Trophoblast cell (in vitro differentiated cells and primary cell): ENCODE measurements at regions not wholly inside any gene's neighbourhood (a gene's known extent, or its start where the extent isn't known, plus 50 kb on each side); places are given as distances from the start of the nearest gene placed in this dataset.

Experiments used
- DNase-seq, 2 donors: peaks; one replicate each; pipeline ENCODE4 v3.0.0-alpha.2; 2016
- H2AFZ ChIP-seq: 2 replicates; pipeline ENCODE4 v1.6.1; 2013; ENCODE audit warnings: low read length, moderate library complexity, mild to moderate bottlenecking; ENCODE audit not compliant: insufficient read depth, poor library complexity
- H2AK5ac ChIP-seq: 2 replicates; pipeline ENCODE4 v1.6.1; 2013; ENCODE audit warnings: mild to moderate bottlenecking, low read length
- H2BK120ac ChIP-seq: 2 replicates; pipeline ENCODE4 v1.6.1; 2013; ENCODE audit warnings: low read length, mild to moderate bottlenecking, moderate library complexity; ENCODE audit not compliant: insufficient read depth, poor library complexity
- H2BK12ac ChIP-seq: 2 replicates; pipeline ENCODE4 v1.6.1; 2013; ENCODE audit warnings: mild to moderate bottlenecking, low read length, moderate library complexity
- H2BK5ac ChIP-seq: 2 replicates; pipeline ENCODE4 v1.6.1; 2013; ENCODE audit warnings: low read length, low read depth, moderate library complexity, mild to moderate bottlenecking; ENCODE audit not compliant: poor library complexity
- H3K14ac ChIP-seq: 2 replicates; pipeline ENCODE4 v1.6.1; 2013; ENCODE audit warnings: mild to moderate bottlenecking, low read length
- H3K18ac ChIP-seq: 2 replicates; pipeline ENCODE4 v1.6.1; 2013; ENCODE audit warnings: mild to moderate bottlenecking, low read length
- H3K23ac ChIP-seq: 2 replicates; pipeline ENCODE4 v1.6.1; 2013; ENCODE audit warnings: low read length
- H3K27ac ChIP-seq: 2 replicates; pipeline ENCODE4 v1.5.1; 2013; ENCODE audit warnings: low read depth, mild to moderate bottlenecking, inconsistent platforms, low read length, moderate library complexity
- H3K27me3 ChIP-seq: 2 replicates; pipeline ENCODE4 v1.6.1; 2013; ENCODE audit warnings: inconsistent platforms, mild to moderate bottlenecking, low read length, moderate library complexity; ENCODE audit not compliant: insufficient read depth
- H3K36me3 ChIP-seq, 2 experiments: 1 replicate in 1 of 2; 2 replicates in 1 of 2; pipeline ENCODE4 v1.6.1; 2013; ENCODE audit warnings: low read length in 2 of 2, mild to moderate bottlenecking in 2 of 2, moderate library complexity in 1 of 2; ENCODE audit not compliant: insufficient read depth in 2 of 2, control insufficient read depth in 1 of 2
- H3K4ac ChIP-seq: 2 replicates; pipeline ENCODE4 v1.6.1; 2013; ENCODE audit warnings: low read depth, mild to moderate bottlenecking, low read length, moderate library complexity
- H3K4me1 ChIP-seq, 2 experiments: 1 replicate in 1 of 2; 2 replicates in 1 of 2; pipeline ENCODE4 v1.6.1; 2013; ENCODE audit warnings: low read length in 2 of 2, mild to moderate bottlenecking in 2 of 2, moderate library complexity in 1 of 2; ENCODE audit not compliant: insufficient read depth in 2 of 2, control insufficient read depth in 1 of 2
- H3K4me2 ChIP-seq: 2 replicates; pipeline ENCODE4 v1.6.1; 2013; ENCODE audit warnings: inconsistent platforms, mild to moderate bottlenecking, low read length, moderate library complexity
- H3K4me3 ChIP-seq: 2 replicates; pipeline ENCODE4 v1.5.1; 2013; ENCODE audit warnings: mild to moderate bottlenecking, low read depth, low read length, inconsistent platforms
- H3K79me1 ChIP-seq: one replicate; pipeline ENCODE4 v1.6.1; 2013; ENCODE audit warnings: low read length
- H3K79me2 ChIP-seq: 2 replicates; pipeline ENCODE4 v1.6.1; 2013; ENCODE audit warnings: low read length, mild to moderate bottlenecking; ENCODE audit not compliant: control insufficient read depth, insufficient read depth, poor library complexity
- H3K9ac ChIP-seq: 2 replicates; pipeline ENCODE4 v1.6.1; 2013; ENCODE audit warnings: mild to moderate bottlenecking, low read length
- H3K9me3 ChIP-seq: 2 replicates; pipeline ENCODE4 v1.6.1; 2013; ENCODE audit warnings: low read depth, mild to moderate bottlenecking, control low read depth, inconsistent platforms, low read length; ENCODE audit not compliant: insufficient read depth
- H4K12ac ChIP-seq: 2 replicates; pipeline ENCODE4 v1.6.1; 2013; ENCODE audit warnings: low read depth, mild to moderate bottlenecking, low read length, moderate library complexity
- H4K8ac ChIP-seq: 2 replicates; pipeline ENCODE4 v1.6.1; 2013; ENCODE audit warnings: low read depth, mild to moderate bottlenecking, low read length, moderate library complexity
- H4K91ac ChIP-seq: one replicate; pipeline ENCODE4 v1.6.1; 2013; ENCODE audit warnings: low read depth, mild to moderate bottlenecking, low read length, moderate library complexity
- WGBS: extraction: QIAGEN DNeasy Blood & Tissue Kit; methylation state at CpG from one replicate; pipeline ENCODE4 v1.1.7; 2013; ENCODE audit warnings: missing lambda C conversion rate; ENCODE audit not compliant: insufficient read length, insufficient coverage; ENCODE audit errors: extremely low coverage; 5-methylcytosine and 5-hydroxymethylcytosine counted together

DNA sequence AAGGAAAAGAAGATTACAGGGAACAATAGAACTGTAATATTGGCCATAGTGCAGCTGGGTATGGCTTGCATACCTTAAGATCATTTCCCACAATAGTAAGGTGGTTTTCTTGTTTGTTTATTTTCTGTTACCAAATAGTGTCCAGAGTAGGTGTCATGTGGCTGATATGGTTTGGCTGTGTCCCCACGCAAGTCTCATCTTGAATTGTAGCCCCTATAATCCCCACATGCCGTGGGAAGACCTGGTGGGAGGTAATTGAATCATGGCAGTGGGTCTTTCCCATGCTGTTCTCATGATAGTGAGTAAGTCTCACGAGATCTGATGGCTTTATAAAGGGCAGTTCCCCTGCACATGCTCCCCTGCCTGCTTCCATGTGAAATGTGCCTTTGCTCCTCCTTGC, 190.1 kb downstream of the ICOS start:
- H3K4me3 ChIP-seq = no peak overlapping the region
- no peak overlapping the region for H2AFZ ChIP-seq
- H2BK120ac ChIP-seq = no peak overlapping the region
- H3K36me3 ChIP-seq = no peaks in the 10 kb centered on the region
- H3K79me2 ChIP-seq = no peaks in the 10 kb centered on the region
- no peak overlapping the region for H3K14ac ChIP-seq
- H3K4me2 ChIP-seq = no peak overlapping the region
- no peak overlapping the region for H3K9ac ChIP-seq
- H4K8ac ChIP-seq = no peak overlapping the region
- no peak for DNase-seq
- H3K27ac ChIP-seq = no peak overlapping the region
- no CpG with 5 or more reads among the region's 3 CpGs for WGBS
- no peak overlapping the region for H2AK5ac ChIP-seq
- H3K18ac ChIP-seq = no peak overlapping the region
- H2BK12ac ChIP-seq = no peak overlapping the region
- no peak overlapping the region for H3K23ac ChIP-seq
- no peak overlapping the region for H3K4ac ChIP-seq
- no peak overlapping the region for H4K91ac ChIP-seq
- H4K12ac ChIP-seq = no peak overlapping the region
- H2BK5ac ChIP-seq = no peak overlapping the region
- H3K4me1 ChIP-seq = no peaks in the 10 kb centered on the region
- no peaks in the 10 kb centered on the region for H3K27me3 ChIP-seq
- H3K9me3 ChIP-seq = no peaks in the 10 kb centered on the region
- H3K79me1 ChIP-seq = no peaks in the 10 kb centered on the region

DNA sequence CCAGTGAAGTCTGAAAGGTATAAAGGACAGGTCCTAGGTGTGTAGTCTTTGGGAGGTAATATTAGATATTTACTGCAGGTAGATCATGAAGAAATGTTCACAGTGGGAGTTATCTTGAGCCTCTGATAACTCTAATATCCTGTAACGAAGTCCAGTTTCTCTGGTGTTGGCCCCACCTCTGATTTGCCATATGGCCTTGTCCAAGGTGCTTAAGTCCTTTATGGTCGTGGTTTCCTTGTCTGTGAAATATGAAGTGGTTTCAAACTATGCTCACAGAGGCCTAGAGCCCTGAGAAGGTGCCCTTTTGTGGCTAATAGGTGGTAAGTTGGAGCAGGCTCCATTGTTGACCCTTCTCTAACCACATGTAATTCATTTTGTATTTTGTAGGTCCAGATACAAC, 190.7 kb downstream of the ICOS start:
- Histone ChIP-seq H3K27ac (no peak overlapping the region), H4K91ac (no peak overlapping the region), H3K4ac (no peak overlapping the region), H3K4me2 (no peak overlapping the region), H2BK5ac (no peak overlapping the region), H3K4me1 (no peaks in the 10 kb centered on the region), H2BK120ac (no peak overlapping the region), H3K18ac (no peak overlapping the region), H3K9me3 (no peaks in the 10 kb centered on the region), H3K4me3 (no peak overlapping the region), H3K23ac (no peak overlapping the region), H3K14ac (no peak overlapping the region), H3K79me1 (no peaks in the 10 kb centered on the region), H4K8ac (no peak overlapping the region), H2AK5ac (no peak overlapping the region), H3K36me3 (no peaks in the 10 kb centered on the region), H3K27me3 (no peaks in the 10 kb centered on the region), H3K79me2 (no peaks in the 10 kb centered on the region), H2BK12ac (no peak overlapping the region), H2AFZ (no peak overlapping the region), H3K9ac (no peak overlapping the region), H4K12ac (no peak overlapping the region)
- WGBS = no CpG with 5 or more reads among the region's 2 CpGs
- no peak for DNase-seq

DNA sequence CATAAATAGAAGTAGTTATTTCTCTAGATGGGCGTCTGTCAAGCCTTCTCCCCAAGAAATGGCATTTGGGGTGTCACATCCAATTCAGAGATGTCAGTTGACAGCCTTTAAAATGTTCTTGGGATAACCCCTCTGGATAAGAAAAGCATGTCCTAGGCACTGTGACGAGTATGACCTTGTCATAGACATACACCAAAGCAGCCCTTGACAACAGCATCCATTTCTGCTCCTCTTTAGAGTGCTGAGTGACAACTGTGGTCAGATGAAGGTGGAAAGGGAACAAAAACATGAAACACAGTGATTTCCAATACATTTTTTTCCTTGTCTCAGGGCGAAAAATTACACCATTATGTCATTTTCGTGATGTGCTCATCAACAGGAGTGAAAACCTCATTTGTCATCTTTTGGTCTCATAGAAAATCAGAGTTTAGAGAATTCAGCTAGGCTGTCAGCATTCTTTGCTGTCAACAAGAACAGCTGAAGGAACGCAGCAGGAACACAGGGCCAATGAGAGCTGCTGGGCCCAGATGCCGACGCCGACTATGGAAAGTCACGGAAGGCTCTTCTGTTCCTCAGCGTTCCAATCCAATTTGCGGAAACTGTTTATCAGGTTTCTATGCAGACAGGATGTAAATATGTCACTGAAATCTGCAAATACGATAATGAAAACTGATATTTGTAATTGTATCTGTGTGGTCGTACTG, 193.2 kb downstream of the ICOS start:
- Histone ChIP-seq H3K9me3 (no peaks in the 10 kb centered on the region), H4K12ac (no peak overlapping the region), H2BK120ac (no peak overlapping the region), H4K91ac (no peak overlapping the region), H3K9ac (no peak overlapping the region), H3K4me2 (no peak overlapping the region), H3K27ac (no peak overlapping the region), H3K36me3 (no peaks in the 10 kb centered on the region), H2AFZ (no peak overlapping the region), H3K27me3 (no peaks in the 10 kb centered on the region), H3K4me1 (no peaks in the 10 kb centered on the region), H3K79me1 (no peaks in the 10 kb centered on the region), H3K79me2 (no peaks in the 10 kb centered on the region), H3K23ac (no peak overlapping the region), H3K4me3 (no peak overlapping the region), H3K18ac (no peak overlapping the region), H2BK12ac (no peak overlapping the region), H3K14ac (no peak overlapping the region), H2BK5ac (no peak overlapping the region), H3K4ac (no peak overlapping the region), H4K8ac (no peak overlapping the region), H2AK5ac (no peak overlapping the region)
- DNase-seq = peak in 1 of 2 donors; percentile 61
- no CpG with 5 or more reads among the region's 13 CpGs for WGBS

DNA sequence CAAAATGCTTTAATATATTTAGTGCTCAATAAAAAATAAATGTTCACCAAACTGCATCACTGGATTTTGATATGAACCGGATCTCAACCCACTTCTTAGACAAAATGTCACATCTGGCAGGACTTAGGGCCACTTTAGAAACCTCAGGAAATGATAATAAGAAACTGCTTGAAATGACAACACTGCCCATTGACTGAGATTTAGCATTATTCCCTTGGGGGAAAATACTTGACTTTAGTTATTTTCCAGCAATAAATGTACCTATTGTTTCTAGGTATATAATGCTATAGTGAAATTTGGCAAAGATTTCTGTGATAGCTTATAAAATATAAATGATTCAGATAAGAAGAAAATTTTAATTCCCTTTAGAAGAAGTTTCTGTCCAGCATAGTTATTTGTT, 195.1 kb downstream of the ICOS start:
- Histone ChIP-seq H3K4me3 (no peak overlapping the region), H4K91ac (no peak overlapping the region), H3K23ac (no peak overlapping the region), H3K4me1 (no peaks in the 10 kb centered on the region), H2AK5ac (no peak overlapping the region), H3K4me2 (no peak overlapping the region), H4K8ac (no peak overlapping the region), H3K79me1 (no peaks in the 10 kb centered on the region), H3K27me3 (no peaks in the 10 kb centered on the region), H3K9ac (no peak overlapping the region), H3K18ac (no peak overlapping the region), H2BK120ac (no peak overlapping the region), H3K9me3 (no peaks in the 10 kb centered on the region), H2BK5ac (no peak overlapping the region), H3K79me2 (no peaks in the 10 kb centered on the region), H3K4ac (no peak overlapping the region), H3K36me3 (no peaks in the 10 kb centered on the region), H3K27ac (no peak overlapping the region), H4K12ac (no peak overlapping the region), H3K14ac (no peak overlapping the region), H2AFZ (no peak overlapping the region), H2BK12ac (no peak overlapping the region)
- WGBS = no CpG with 5 or more reads among the region's 1 CpG
- no peak for DNase-seq
